Activated CD4-positive, alpha-beta T cell treated with anti-CD3 and anti-CD28 coated beads, Interleukin-2, amount 10 ng/mL, durations not matched to agents 24 days and 14 days (primary cell): ENCODE measurements at regions not wholly inside any gene's neighbourhood (a gene's known extent, or its start where the extent isn't known, plus 50 kb on each side); places are given as distances from the start of the nearest gene placed in this dataset.
"Not testable (repeated sequence)": the region's sequence is repeated elsewhere in the genome, so short reads cannot be mapped to it uniquely, and the experiment has no call there.

Experiments used
- DNase-seq: peaks from one replicate; pipeline ENCODE4 v3.0.0; 2022
- H3K27ac Mint-ChIP-seq: one replicate; pipeline ENCODE4 v1.8.0; 2022; ENCODE audit warnings: mild to moderate bottlenecking, mixed read lengths
- H3K27me3 Mint-ChIP-seq: one replicate; pipeline ENCODE4 v1.8.0; 2022; ENCODE audit warnings: mixed read lengths
- H3K36me3 Mint-ChIP-seq: one replicate; pipeline ENCODE4 v1.8.0; 2022; ENCODE audit warnings: low read depth, mild to moderate bottlenecking, mixed read lengths
- H3K4me1 Mint-ChIP-seq: one replicate; pipeline ENCODE4 v1.8.0; 2021; ENCODE audit warnings: mixed read lengths
- H3K4me3 Mint-ChIP-seq: one replicate; pipeline ENCODE4 v1.8.0; 2022; ENCODE audit warnings: mild to moderate bottlenecking, moderate library complexity, mixed read lengths
- H3K9me3 Mint-ChIP-seq: one replicate; pipeline ENCODE4 v1.8.0; 2021; ENCODE audit warnings: mixed read lengths
- intact Hi-C: fragments of 100-400 bp; cut with micrococcal nuclease; formaldehyde crosslinking; loops from one replicate; pipeline ENCODE4 v1.15.1; 2023

GRCh38 chr10:52477305-52477704 is 163.2 kb downstream of the DKK1 start:
- DNase-seq = no peak
- intact Hi-C loops = no loop called here
- no peaks in the 10 kb centered on the region for H3K4me1 Mint-ChIP-seq
- no peaks in the 10 kb centered on the region for H3K9me3 Mint-ChIP-seq
- no peak overlapping the region for H3K27ac Mint-ChIP-seq
- H3K4me3 Mint-ChIP-seq = no peak overlapping the region
- no peaks in the 10 kb centered on the region for H3K27me3 Mint-ChIP-seq
- H3K36me3 Mint-ChIP-seq = no peaks in the 10 kb centered on the region

DNA sequence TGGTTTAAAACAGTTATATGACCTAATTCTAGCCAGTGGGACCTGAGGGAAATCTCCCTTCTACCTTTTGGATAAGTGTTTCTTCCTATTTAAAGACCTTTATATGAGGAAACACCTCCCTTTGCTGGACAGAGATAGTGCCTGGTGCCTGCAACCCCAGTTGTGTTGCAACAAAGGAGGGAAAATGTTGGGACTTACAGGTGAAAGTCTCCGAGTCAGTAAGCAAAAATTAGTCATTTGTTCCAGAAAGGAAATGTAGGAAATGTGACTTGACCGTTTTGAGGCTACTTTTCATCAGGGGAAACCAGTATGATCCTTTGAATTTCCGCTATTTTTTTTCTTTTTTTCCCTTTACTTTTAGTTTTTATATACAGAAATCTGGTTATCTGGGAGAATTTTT is 165.5 kb downstream of the DKK1 start:
- H3K36me3 Mint-ChIP-seq = no peaks in the 10 kb centered on the region
- no peak for DNase-seq
- no peak overlapping the region for H3K27ac Mint-ChIP-seq
- intact Hi-C loops = no loop called here
- no peaks in the 10 kb centered on the region for H3K9me3 Mint-ChIP-seq
- H3K4me3 Mint-ChIP-seq = no peak overlapping the region
- H3K4me1 Mint-ChIP-seq = no peaks in the 10 kb centered on the region
- H3K27me3 Mint-ChIP-seq = no peaks in the 10 kb centered on the region

DNA sequence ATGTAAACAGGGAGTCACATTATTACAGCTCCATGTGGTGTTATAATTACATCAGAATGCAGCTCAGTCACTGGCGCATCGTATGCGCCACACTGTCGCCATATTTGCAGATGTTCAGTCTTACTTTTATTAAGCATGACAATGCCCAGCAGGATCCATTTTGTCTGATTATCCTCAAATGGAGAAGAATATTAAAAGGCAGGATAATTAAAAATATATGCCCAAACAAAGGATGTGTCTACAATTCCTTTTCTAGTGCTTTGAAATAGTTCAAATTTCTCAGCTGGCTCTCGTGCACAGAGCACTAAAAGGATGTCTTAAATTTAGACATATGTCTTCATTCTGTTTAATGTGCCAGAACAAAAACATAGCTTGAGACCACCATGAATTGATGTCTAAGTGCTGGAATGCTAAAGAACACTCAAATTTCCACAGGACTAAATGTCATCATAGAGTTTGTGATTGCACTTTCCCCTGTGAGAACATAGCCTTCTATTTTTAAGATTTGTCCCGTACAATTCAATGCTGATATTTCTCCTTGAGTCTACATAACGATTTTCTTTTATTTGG is 168.0 kb downstream of the DKK1 start:
- Mint-ChIP-seq H3K9me3 (no peaks in the 10 kb centered on the region), H3K27ac (no peak overlapping the region), H3K4me3 (no peak overlapping the region), H3K4me1 (no peaks in the 10 kb centered on the region), H3K36me3 (no peaks in the 10 kb centered on the region), H3K27me3 (no peaks in the 10 kb centered on the region)
- intact Hi-C loops = no loop called here
- DNase-seq = no peak

DNA sequence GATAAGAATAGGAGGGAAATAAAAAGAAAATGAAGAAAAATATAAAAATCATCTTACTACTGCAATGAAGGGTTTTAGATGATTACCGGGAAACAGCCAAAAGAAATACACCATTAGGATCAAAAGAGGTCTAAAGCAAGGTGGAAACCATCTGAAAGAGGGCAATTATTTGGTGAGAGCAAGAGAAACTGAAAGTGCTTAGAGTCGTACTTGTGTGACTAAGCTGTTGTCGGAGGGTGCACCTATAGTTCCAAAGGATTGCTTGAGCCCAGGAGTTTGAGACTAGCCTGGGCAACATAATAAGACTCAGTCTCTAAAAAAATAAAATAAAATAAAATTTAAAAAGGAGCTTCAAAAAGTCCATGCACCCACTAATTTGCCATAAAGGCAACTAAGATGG is 169.5 kb downstream of the DKK1 start:
- DNase-seq = no peak
- H3K4me1 Mint-ChIP-seq = no peaks in the 10 kb centered on the region

DNA sequence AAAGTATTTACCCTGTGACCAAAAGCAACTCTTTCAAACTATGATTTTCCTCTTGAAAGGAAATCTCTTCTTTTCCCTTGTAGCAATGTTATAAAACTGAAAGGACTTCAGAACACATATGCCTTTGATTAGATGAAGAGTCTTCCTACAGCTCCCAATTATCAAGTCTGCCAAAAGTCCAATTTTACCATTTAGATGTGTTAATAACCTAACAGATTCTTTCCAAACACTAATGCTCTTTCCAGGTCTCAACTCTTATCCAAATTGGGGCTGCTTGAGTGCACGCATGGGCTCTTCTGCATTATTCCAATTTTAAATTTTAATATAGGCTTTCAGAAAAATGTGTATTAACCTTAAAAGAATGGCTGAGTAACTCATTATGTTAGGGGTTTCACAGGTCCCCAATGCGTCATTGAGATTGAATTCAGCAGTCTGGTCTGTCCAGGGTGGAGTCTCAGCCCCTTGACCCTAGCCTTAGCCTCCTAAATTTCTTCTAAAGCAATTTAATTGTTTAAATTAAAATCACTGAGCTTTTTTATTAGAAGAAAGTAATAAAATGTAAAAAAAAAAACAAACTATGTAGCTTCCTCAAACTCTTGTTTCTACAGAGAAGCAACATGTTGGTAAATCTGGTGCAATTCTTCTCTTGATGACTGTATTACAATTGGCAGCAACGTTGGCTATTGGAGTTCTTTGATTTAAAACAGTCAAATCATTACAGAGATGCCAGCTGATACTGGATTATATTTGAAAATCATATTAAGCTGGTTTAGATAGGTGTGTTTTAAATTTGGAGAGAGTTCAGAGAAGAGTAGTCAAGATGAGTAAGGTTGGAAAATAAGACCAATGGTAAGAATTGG is 170.4 kb downstream of the DKK1 start:
- no peak overlapping the region for H3K4me3 Mint-ChIP-seq
- H3K9me3 Mint-ChIP-seq = no peaks in the 10 kb centered on the region
- no peaks in the 10 kb centered on the region for H3K36me3 Mint-ChIP-seq
- DNase-seq = no peak
- intact Hi-C loops = no loop called here
- no peaks in the 10 kb centered on the region for H3K4me1 Mint-ChIP-seq
- H3K27me3 Mint-ChIP-seq = no peaks in the 10 kb centered on the region
- H3K27ac Mint-ChIP-seq = no peak overlapping the region

More for the DNA sequence above, 169.5 kb downstream of the DKK1 start:
- H3K36me3 Mint-ChIP-seq = no peaks in the 10 kb centered on the region
- no peak overlapping the region for H3K27ac Mint-ChIP-seq
- H3K27me3 Mint-ChIP-seq = no peaks in the 10 kb centered on the region
- H3K9me3 Mint-ChIP-seq = no peaks in the 10 kb centered on the region
- intact Hi-C loops = no loop called here
- H3K4me3 Mint-ChIP-seq = no peak overlapping the region

DNA sequence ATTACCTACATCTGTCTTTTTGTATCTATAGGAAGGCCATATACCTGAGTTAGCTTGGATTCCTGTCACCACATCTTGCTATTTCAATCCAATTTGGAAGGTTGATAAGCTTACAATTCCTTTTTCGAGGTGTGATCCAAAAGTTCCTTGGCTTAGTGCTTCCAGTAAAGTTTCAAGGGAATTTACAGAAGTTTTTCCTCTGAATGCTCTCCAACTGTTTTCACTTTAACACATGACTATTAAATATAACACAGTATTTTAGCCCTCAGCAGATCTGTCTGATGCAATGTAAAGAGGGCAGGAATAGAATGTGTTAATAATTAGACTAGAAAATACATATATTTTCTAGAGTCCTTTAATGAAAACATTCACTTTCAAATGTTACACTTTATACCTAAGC is 171.4 kb downstream of the DKK1 start:
- no peaks in the 10 kb centered on the region for H3K9me3 Mint-ChIP-seq
- no peak overlapping the region for H3K4me3 Mint-ChIP-seq
- intact Hi-C loops = no loop called here
- H3K27ac Mint-ChIP-seq = no peak overlapping the region
- H3K4me1 Mint-ChIP-seq = no peaks in the 10 kb centered on the region
- no peaks in the 10 kb centered on the region for H3K27me3 Mint-ChIP-seq
- H3K36me3 Mint-ChIP-seq = no peaks in the 10 kb centered on the region
- no peak for DNase-seq

DNA sequence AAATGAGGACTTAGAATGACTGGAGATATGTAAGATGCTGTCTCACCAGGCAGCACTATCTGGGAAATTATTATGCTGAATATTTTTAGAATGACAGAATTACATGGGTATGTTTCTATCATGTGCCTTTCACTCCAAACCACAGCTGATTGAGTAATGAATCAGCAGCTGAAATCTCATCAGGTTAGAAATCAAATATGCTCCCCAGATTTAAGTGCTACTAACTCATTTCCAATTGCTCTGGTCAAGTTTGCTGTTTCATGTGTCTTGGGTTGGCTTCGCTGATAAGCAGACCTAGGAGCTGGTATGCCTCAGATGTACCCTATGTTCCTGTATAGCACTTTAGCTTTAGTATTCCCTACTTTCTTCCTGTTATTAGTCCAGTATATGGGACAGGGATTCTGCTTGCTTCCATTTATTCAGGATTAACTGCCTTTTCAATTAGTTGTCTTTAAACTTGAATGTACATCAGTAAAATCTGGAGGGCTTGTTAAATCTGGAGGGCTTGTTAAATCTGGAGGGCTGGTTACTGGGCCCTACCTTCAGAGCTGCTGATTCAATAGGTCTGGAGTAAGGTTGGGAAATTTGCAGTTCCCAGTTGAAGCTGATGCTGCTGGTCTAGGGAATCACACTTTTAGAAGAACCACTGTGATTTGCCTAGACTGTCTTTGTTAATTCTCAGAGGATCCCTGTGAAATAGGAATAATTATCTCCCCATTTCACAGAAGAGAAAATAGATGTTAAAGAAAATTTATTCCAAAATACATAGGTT is 172.9 kb downstream of the DKK1 start:
- Mint-ChIP-seq H3K27ac (no peak overlapping the region), H3K4me1 (no peaks in the 10 kb centered on the region), H3K4me3 (no peak overlapping the region), H3K27me3 (no peaks in the 10 kb centered on the region), H3K9me3 (no peaks in the 10 kb centered on the region), H3K36me3 (no peaks in the 10 kb centered on the region)
- DNase-seq = no peak
- intact Hi-C loops = no loop called here

DNA sequence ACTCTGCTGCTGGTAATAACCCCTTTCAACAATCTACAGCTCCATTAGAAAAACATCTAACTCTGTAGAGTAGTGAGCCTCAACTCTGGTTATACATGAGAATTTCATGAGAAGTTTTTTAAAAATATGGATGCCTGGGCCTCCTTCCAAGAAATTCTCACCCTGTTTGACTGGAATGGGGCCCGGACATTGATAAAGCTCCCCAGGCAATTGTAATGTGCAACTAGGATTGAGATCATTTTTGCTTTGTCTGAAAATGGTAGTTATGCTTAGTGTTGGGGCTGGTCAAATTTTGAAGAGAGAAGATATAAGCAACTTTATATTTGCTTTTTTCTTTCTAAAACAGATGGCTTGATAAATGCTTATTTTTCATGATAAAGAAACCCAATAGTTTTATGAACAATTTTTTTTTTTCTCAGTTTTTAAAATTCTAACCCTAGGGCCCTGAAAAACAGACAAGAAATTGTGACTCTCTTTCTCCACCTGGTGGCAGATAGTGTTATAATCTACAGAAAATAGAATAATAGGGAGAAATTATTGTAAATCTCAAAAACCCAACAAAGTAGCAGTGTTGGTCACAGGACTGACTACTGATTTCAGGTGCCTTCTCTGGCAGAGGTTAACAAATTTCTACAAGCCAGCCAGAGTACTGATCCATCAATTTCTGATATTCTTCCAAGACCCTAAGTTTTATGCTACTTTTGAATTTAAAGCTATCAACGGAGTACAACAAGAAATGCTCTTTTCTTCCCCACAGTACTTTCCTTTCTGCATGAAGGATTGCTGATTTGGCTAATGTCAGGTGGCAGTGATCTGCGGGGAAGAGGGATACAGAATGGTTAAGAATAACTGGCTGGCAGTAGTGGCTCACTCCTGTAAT is 174.8 kb downstream of the DKK1 start:
- intact Hi-C loops = loop anchor here (2.0 kb wide), 1 partner anchor 180 kb away; no protein-coding TSS in a partner anchor
- DNase-seq = no peak
- no peaks in the 10 kb centered on the region for H3K4me1 Mint-ChIP-seq
- H3K36me3 Mint-ChIP-seq = no peaks in the 10 kb centered on the region
- H3K27me3 Mint-ChIP-seq = no peaks in the 10 kb centered on the region
- H3K4me3 Mint-ChIP-seq = no peak overlapping the region
- no peaks in the 10 kb centered on the region for H3K9me3 Mint-ChIP-seq
- no peak overlapping the region for H3K27ac Mint-ChIP-seq

GRCh38 chr10:52491246-52491995 is 177.3 kb downstream of the DKK1 start:
- no peak for DNase-seq
- no peak overlapping the region for H3K27ac Mint-ChIP-seq
- H3K4me1 Mint-ChIP-seq = no peaks in the 10 kb centered on the region
- no peaks in the 10 kb centered on the region for H3K27me3 Mint-ChIP-seq
- intact Hi-C loops = no loop called here
- H3K4me3 Mint-ChIP-seq = no peak overlapping the region
- H3K36me3 Mint-ChIP-seq = no peaks in the 10 kb centered on the region
- peaks cover under 1% of the 10 kb centered on the region for H3K9me3 Mint-ChIP-seq

- intact Hi-C loops = no loop called here
- no peak for DNase-seq
- Mint-ChIP-seq H3K27me3 (no peaks in the 10 kb centered on the region), H3K4me3 (no peak overlapping the region), H3K9me3 (peaks cover 13% of the 10 kb centered on the region), H3K36me3 (no peaks in the 10 kb centered on the region), H3K27ac (no peak overlapping the region), H3K4me1 (no peaks in the 10 kb centered on the region)
Observed at GRCh38 chr10:52499281-52499680, 185.2 kb downstream of the DKK1 start.

DNA sequence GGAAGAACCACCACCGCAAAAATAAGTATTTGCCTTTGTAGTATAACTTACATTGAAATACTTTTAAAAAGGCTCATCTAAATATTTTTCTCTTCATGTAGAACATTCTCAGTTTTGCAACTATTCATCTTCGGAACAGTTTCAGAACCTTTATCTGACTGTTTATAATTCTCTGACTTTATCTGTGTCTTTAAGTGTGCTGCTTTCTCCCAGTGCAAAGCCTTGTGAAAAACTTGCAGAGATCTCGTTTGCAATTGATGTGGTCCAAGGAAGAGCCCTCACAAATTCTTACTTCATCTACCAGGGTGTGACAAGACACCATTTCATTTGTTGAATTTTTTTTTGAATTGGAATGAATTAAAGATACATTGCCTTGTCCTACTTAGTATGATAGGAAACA is 186.4 kb downstream of the DKK1 start:
- Mint-ChIP-seq H3K4me1 (no peaks in the 10 kb centered on the region), H3K27ac (no peak overlapping the region), H3K27me3 (no peaks in the 10 kb centered on the region), H3K4me3 (no peak overlapping the region), H3K36me3 (no peaks in the 10 kb centered on the region), H3K9me3 (peaks cover 16% of the 10 kb centered on the region)
- no peak for DNase-seq
- intact Hi-C loops = no loop called here

DNA sequence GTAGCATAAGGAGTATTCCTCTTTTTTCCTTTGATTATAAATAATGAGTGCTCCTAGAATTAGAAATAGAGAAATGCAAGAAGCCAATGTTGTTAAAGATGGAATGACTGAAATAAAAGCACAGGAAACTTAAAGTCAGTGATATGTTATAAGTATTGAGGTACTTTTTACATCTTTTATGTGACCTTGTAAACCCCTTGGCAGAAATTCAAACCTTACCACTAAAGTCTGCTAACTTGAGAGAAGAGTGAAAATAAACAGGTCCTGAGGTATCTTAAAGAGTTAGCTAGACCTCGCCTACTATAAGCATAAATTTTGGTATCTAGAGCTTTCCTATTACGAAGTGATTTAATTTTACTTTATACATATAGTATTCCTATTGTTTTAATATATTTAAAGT is 188.2 kb downstream of the DKK1 start:
- Mint-ChIP-seq H3K36me3 (no peaks in the 10 kb centered on the region), H3K4me3 (no peak overlapping the region), H3K27me3 (no peaks in the 10 kb centered on the region), H3K27ac (no peak overlapping the region), H3K9me3 (peaks cover 13% of the 10 kb centered on the region), H3K4me1 (no peaks in the 10 kb centered on the region)
- DNase-seq = no peak
- intact Hi-C loops = no loop called here

GRCh38 chr10:52505341-52505740 is 191.3 kb downstream of the DKK1 start:
- H3K4me1 Mint-ChIP-seq, H3K27me3 Mint-ChIP-seq, intact Hi-C loops, H3K4me3 Mint-ChIP-seq, H3K36me3 Mint-ChIP-seq, DNase-seq, H3K27ac Mint-ChIP-seq: not testable (repeated sequence)
- H3K9me3 Mint-ChIP-seq = peaks cover 16% of the 10 kb centered on the region
